H1 (cell line): ENCODE measurements at regions not wholly inside any gene's neighbourhood (a gene's known extent, or its start where the extent isn't known, plus 50 kb on each side); places are given as distances from the start of the nearest gene placed in this dataset.

ENCODE experiments used
- CEBPB ChIP-seq: IDR thresholded peaks from 2 replicates; pipeline ENCODE4 v1.6.1; 2012; ENCODE audit warnings: low read depth, low read length
- CHD2 ChIP-seq: IDR thresholded peaks from 2 replicates; pipeline ENCODE4 v1.6.1; 2012; ENCODE audit warnings: low read length, improper control_type of control experiment
- CREB1 ChIP-seq: IDR thresholded peaks from 2 replicates; pipeline ENCODE4 v1.6.1; 2012; ENCODE audit warnings: inconsistent platforms
- EP300 ChIP-seq, 2 experiments: IDR thresholded peaks; 1 replicate in 1 of 2; 2 replicates in 1 of 2; pipeline ENCODE4 v1.6.1; 2011 to 2012; ENCODE audit warnings: low read depth in 2 of 2, low read length in 2 of 2, mild to moderate bottlenecking in 2 of 2, borderline replicate concordance in 1 of 2, inconsistent platforms in 1 of 2, moderate library complexity in 1 of 2
- POLR2A ChIP-seq, 2 experiments: IDR thresholded peaks; 1 replicate in 1 of 2; 2 replicates in 1 of 2; pipeline ENCODE4 v1.6.1; 2011; ENCODE audit warnings: low read depth in 2 of 2, low read length in 2 of 2, mild to moderate bottlenecking in 2 of 2; ENCODE audit errors: control extremely low read depth in 1 of 2
- POLR2AphosphoS5 ChIP-seq: IDR thresholded peaks from 2 replicates; pipeline ENCODE4 v1.6.1; 2011; ENCODE audit warnings: low read depth, low read length
- RAD21 ChIP-seq, 2 experiments: IDR thresholded peaks in 1 of 2; conservative IDR thresholded peaks in 1 of 2; 2 replicates each; pipeline ENCODE4 v1.6.1; 2011; ENCODE audit warnings: low read depth in 2 of 2, low read length in 2 of 2, improper control_type of control experiment in 1 of 2, inconsistent platforms in 1 of 2, mild to moderate bottlenecking in 1 of 2, moderate library complexity in 1 of 2
- SP2 ChIP-seq: IDR thresholded peaks from 2 replicates; pipeline ENCODE4 v1.6.1; 2012; ENCODE audit warnings: mild to moderate bottlenecking, low read length, inconsistent platforms
- YY1 ChIP-seq: IDR thresholded peaks from 2 replicates; pipeline ENCODE4 v1.6.1; 2011; ENCODE audit warnings: low read depth, mild to moderate bottlenecking, low read length
- TF ChIP-seq, protein P1 (sequence below), 3 experiments: IDR thresholded peaks; 1 replicate in 2 of 3; 2 replicates in 1 of 3; pipeline versions ENCODE4 v1.5.1 to v1.6.1; 2011; ENCODE audit warnings: low read length in 3 of 3, mild to moderate bottlenecking in 3 of 3, inconsistent platforms in 2 of 3, low read depth in 1 of 3, moderate library complexity in 1 of 3; ENCODE audit not compliant: insufficient read depth in 1 of 3; ENCODE audit errors: control extremely low read depth in 1 of 3
- TF ChIP-seq, protein P2 (sequence below): IDR thresholded peaks from 2 replicates; pipeline ENCODE4 v1.6.1; 2011; ENCODE audit warnings: low read length, improper control_type of control experiment
- TF ChIP-seq, protein P3 (sequence below): IDR thresholded peaks from 2 replicates; pipeline ENCODE4 v1.6.1; 2012; ENCODE audit warnings: inconsistent platforms

DNA sequence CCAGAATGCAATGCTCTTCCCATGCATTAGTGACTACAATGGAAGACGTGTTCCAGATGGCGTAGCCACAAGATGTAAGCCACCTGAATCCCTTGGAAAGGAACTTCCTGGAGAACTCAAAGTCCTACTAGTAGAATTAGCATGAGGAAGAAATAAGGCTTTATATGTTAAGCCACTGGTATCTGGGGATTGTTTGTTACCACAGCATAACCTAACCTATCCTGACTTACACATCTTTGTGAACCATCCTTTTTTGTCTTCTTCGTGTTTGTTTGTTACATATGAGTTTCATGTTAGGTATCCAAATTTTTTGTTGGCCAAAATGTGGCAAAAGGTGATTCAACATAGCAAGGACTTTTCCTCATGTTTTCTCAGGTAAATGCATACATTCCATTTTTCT, 188.9 kb downstream of the C1D start:
- TF ChIP-seq, protein P1, sequence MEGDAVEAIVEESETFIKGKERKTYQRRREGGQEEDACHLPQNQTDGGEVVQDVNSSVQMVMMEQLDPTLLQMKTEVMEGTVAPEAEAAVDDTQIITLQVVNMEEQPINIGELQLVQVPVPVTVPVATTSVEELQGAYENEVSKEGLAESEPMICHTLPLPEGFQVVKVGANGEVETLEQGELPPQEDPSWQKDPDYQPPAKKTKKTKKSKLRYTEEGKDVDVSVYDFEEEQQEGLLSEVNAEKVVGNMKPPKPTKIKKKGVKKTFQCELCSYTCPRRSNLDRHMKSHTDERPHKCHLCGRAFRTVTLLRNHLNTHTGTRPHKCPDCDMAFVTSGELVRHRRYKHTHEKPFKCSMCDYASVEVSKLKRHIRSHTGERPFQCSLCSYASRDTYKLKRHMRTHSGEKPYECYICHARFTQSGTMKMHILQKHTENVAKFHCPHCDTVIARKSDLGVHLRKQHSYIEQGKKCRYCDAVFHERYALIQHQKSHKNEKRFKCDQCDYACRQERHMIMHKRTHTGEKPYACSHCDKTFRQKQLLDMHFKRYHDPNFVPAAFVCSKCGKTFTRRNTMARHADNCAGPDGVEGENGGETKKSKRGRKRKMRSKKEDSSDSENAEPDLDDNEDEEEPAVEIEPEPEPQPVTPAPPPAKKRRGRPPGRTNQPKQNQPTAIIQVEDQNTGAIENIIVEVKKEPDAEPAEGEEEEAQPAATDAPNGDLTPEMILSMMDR (IDR thresholded peaks at IDR 0.05; ENCODE audit: control extremely low read depth in 1 of 3, insufficient read depth in 1 of 3, low read depth in 1 of 3, low read length in 3 of 3): no peak
- TF ChIP-seq, protein P2, sequence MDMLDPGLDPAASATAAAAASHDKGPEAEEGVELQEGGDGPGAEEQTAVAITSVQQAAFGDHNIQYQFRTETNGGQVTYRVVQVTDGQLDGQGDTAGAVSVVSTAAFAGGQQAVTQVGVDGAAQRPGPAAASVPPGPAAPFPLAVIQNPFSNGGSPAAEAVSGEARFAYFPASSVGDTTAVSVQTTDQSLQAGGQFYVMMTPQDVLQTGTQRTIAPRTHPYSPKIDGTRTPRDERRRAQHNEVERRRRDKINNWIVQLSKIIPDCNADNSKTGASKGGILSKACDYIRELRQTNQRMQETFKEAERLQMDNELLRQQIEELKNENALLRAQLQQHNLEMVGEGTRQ: no peak
- no peak for TF ChIP-seq CEBPB
- TF ChIP-seq POLR2A (IDR thresholded peaks at IDR 0.05; ENCODE audit: control extremely low read depth in 1 of 2, low read depth in 2 of 2, low read length in 2 of 2): no peak
- TF ChIP-seq CREB1: no peak
- TF ChIP-seq, protein P3, sequence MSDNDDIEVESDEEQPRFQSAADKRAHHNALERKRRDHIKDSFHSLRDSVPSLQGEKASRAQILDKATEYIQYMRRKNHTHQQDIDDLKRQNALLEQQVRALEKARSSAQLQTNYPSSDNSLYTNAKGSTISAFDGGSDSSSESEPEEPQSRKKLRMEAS: no peak
- TF ChIP-seq RAD21 (IDR thresholded peaks at IDR 0.05 in 1 of 2, conservative IDR thresholded peaks at IDR 0.05 in 1 of 2; ENCODE audit: low read depth in 2 of 2, low read length in 2 of 2): no peak
- TF ChIP-seq CHD2: no peak
- TF ChIP-seq EP300 (IDR thresholded peaks at IDR 0.05; ENCODE audit: borderline replicate concordance in 1 of 2, low read depth in 2 of 2, low read length in 2 of 2): no peak
- no peak for TF ChIP-seq YY1
- no peak for TF ChIP-seq SP2
- no peak for TF ChIP-seq POLR2AphosphoS5
